ENCODE measurements at regions not wholly inside any gene's neighbourhood (a gene's known extent, or its start where the extent isn't known, plus 50 kb on each side); places are given as distances from the start of the nearest gene placed in this dataset.

DNA sequence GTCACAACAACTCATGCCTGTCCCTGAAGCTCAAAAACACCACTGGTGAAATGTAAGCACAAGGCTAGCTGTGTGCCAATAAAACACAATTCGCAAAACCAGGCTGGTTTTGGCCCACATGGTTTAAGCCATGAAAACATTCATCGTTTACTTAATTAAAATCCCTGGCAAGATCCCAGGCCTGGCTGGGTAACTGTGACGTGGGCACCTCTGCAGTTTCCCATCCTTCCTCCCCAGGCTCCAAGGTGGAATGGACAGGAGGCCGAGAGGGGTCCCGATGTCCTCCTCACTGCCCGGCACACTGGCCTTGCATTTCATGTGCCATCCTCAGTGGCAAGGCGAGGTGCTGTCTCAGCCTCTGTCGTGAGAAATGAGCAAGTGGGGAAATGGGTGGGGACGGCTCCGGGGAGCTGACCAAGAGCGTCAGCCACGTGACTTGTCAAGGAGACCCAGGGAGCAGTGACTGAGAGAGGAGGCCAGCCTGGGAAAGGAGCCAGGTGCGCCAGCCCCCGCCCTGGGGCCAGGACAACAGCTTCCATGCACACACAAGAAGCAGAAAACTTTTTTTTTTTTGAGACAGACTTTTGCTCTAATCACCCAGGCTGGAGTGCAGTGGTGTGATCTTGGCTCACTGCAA lies 153.1 kb upstream of the RAB4A start:
- no peak for DNase-seq (ENCODE audit: low read depth)
- no peak for TF ChIP-seq CTCF (conservative IDR thresholded peaks at IDR 0.05; ENCODE audit: low read depth, low read length)
- no peak overlapping the region for H3K4me3 ChIP-seq (ENCODE audit: low read depth, low read length)

GRCh38 chr1:229118477-229119061 lies 152.3 kb upstream of the RAB4A start:
- no peak for DNase-seq (ENCODE audit: low read depth)
- no peak for TF ChIP-seq CTCF (conservative IDR thresholded peaks at IDR 0.05; ENCODE audit: low read depth, low read length)
- no peak overlapping the region for H3K4me3 ChIP-seq (ENCODE audit: low read depth, low read length)

GRCh38 chr1:229119161-229119560 lies 151.8 kb upstream of the RAB4A start:
- no peak overlapping the region for H3K4me3 ChIP-seq (ENCODE audit: low read depth, low read length)
- no peak for DNase-seq (ENCODE audit: low read depth)
- TF ChIP-seq CTCF (conservative IDR thresholded peaks at IDR 0.05; ENCODE audit: low read depth, low read length): no peak

DNA sequence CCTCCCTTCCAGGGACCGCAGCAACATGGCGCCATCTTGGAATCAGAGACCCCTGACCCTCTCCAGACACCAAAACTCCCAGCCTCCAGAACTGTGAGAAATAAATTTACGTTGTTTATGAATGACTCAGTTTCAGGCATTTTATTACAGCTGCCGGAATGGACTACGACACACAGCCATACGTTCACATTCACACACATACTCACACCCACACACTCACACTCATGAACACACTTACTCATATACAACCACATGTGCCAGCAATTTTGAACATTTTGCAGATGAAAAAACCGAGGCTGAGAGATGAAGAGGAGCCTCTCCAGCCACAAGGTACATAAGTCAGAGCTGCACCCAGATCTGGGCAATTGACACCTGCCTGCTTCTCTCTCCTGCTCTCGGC lies 151.0 kb upstream of the RAB4A start:
- H3K4me3 ChIP-seq (ENCODE audit: low read depth, low read length): no peak overlapping the region
- no peak for DNase-seq (ENCODE audit: low read depth)
- TF ChIP-seq CTCF (conservative IDR thresholded peaks at IDR 0.05; ENCODE audit: low read depth, low read length): no peak

- TF ChIP-seq CTCF (conservative IDR thresholded peaks at IDR 0.05; ENCODE audit: low read depth, low read length): no peak
- no peak overlapping the region for H3K4me3 ChIP-seq (ENCODE audit: low read depth, low read length)
- no peak for DNase-seq (ENCODE audit: low read depth)
Observed at GRCh38 chr1:229121845-229122436, 149.0 kb upstream of the RAB4A start.

GRCh38 chr1:229122606-229123005 lies 148.3 kb upstream of the RAB4A start:
- no peak overlapping the region for H3K4me3 ChIP-seq (ENCODE audit: low read depth, low read length)
- TF ChIP-seq CTCF (conservative IDR thresholded peaks at IDR 0.05; ENCODE audit: low read depth, low read length): no peak
- DNase-seq (ENCODE audit: low read depth): no peak

DNA sequence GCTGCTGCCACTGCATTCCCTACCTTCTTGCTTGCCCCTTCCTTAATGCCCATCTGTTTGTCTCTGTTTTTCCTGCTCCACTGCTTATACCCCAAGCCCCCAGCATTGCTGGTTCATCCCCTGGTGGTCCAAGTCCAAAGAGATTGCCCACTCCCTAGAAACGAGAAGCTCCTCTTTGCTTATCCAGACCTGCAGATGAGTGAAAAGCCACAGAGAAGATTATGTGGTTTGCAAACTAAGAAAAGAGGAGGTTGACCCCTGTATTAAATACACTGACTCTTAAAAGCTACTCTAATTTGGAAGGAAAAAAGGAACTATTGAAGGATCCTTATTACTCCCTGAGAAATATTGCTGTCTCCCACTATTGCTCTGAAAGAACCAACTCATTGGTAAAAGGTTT lies 146.8 kb upstream of the RAB4A start:
- no peak for DNase-seq (ENCODE audit: low read depth)
- TF ChIP-seq CTCF (conservative IDR thresholded peaks at IDR 0.05; ENCODE audit: low read depth, low read length): no peak
- H3K4me3 ChIP-seq (ENCODE audit: low read depth, low read length): no peak overlapping the region
